Brain pericyte (primary cell): ENCODE measurements at regions not wholly inside any gene's neighbourhood (a gene's known extent, or its start where the extent isn't known, plus 50 kb on each side); places are given as distances from the start of the nearest gene placed in this dataset.
"Not testable (repeated sequence)": the region's sequence is repeated elsewhere in the genome, so short reads cannot be mapped to it uniquely, and the experiment has no call there.

ENCODE experiments used
- DNase-seq: peaks from one replicate; pipeline ENCODE4 v3.0.0-alpha.2; 2012; ENCODE audit warnings: low read depth, low spot score

- not testable (repeated sequence) for DNase-seq
Observed at GRCh38 chr9:74197771-74198170, 299.4 kb upstream of the RORB start.

GRCh38 chr9:74205056-74205455, 292.1 kb upstream of the RORB start:
- DNase-seq, result no peak

GRCh38 chr9:74218385-74219063, 278.6 kb upstream of the RORB start:
- DNase-seq, result no peak

GRCh38 chr9:74220327-74220726, 276.8 kb upstream of the RORB start:
- no peak for DNase-seq

- no peak for DNase-seq
Observed at GRCh38 chr9:74236857-74237256, 260.3 kb upstream of the RORB start.

GRCh38 chr9:74245866-74246497, 251.2 kb upstream of the RORB start:
- no peak for DNase-seq

GRCh38 chr9:74255489-74255984, 241.6 kb upstream of the RORB start:
- DNase-seq, result no peak

- no peak for DNase-seq
Observed at GRCh38 chr9:74275872-74276508, 221.1 kb upstream of the RORB start.

- no peak for DNase-seq
Observed at GRCh38 chr9:74277532-74277931, 219.6 kb upstream of the RORB start.

GRCh38 chr9:74281674-74282073, 215.5 kb upstream of the RORB start:
- no peak for DNase-seq

- DNase-seq, result no peak
Observed at GRCh38 chr9:74282526-74283253, 214.4 kb upstream of the RORB start.

- DNase-seq, result no peak
Observed at GRCh38 chr9:74284581-74285450, 212.3 kb upstream of the RORB start.

GRCh38 chr9:74293479-74293878, 203.7 kb upstream of the RORB start:
- DNase-seq, result no peak

- no peak for DNase-seq
Observed at GRCh38 chr9:74303945-74304344, 193.2 kb upstream of the RORB start.

- DNase-seq, result no peak
Observed at GRCh38 chr9:74304598-74304997, 192.5 kb upstream of the RORB start.

- no peak for DNase-seq
Observed at GRCh38 chr9:74309654-74310053, 187.5 kb upstream of the RORB start.

- no peak for DNase-seq
Observed at GRCh38 chr9:74317235-74317634, 179.9 kb upstream of the RORB start.

GRCh38 chr9:74321396-74321795, 175.7 kb upstream of the RORB start:
- DNase-seq, result no peak

GRCh38 chr9:74322661-74323314, 174.3 kb upstream of the RORB start:
- DNase-seq, result no peak

GRCh38 chr9:74330487-74331214, 166.5 kb upstream of the RORB start:
- DNase-seq, result no peak
